ENCODE measurements at regions not wholly inside any gene's neighbourhood (a gene's known extent, or its start where the extent isn't known, plus 50 kb on each side); places are given as distances from the start of the nearest gene placed in this dataset.

DNA sequence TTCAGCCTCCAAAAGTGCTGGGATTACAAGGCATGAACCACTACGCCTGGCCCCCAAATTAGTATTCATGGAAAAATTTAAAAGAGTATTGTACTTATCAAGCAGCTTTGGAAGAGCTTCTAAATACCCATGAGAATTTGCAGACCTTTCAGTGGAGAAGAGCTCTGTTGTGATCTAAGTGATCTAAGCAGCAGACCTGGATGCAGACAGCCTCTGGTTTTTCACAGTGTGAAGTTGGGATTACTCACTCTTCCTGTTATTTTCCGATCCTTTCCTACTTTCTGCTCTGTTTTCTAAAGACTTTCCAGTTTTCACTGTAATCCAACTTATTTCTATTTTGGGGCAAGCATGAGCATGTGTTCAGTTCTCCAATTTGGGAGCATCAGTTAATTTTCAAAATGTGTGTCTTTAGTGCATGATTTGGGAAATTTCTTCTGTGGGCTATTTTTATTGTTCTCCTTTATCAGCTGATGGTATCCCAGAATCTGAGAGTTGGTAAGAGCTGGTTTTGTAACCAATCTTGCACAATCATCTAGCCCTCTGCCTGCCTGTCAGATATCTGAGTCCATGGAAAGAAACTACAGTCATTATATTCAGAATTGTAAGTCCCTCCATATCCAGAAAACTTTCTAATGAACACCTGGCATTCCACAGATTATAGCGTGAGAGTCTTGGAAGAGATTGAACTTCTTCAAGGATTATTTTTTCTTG lies 207.7 kb upstream of the DTNBP1 start:
- TF ChIP-seq, protein P1, sequence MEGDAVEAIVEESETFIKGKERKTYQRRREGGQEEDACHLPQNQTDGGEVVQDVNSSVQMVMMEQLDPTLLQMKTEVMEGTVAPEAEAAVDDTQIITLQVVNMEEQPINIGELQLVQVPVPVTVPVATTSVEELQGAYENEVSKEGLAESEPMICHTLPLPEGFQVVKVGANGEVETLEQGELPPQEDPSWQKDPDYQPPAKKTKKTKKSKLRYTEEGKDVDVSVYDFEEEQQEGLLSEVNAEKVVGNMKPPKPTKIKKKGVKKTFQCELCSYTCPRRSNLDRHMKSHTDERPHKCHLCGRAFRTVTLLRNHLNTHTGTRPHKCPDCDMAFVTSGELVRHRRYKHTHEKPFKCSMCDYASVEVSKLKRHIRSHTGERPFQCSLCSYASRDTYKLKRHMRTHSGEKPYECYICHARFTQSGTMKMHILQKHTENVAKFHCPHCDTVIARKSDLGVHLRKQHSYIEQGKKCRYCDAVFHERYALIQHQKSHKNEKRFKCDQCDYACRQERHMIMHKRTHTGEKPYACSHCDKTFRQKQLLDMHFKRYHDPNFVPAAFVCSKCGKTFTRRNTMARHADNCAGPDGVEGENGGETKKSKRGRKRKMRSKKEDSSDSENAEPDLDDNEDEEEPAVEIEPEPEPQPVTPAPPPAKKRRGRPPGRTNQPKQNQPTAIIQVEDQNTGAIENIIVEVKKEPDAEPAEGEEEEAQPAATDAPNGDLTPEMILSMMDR (IDR thresholded peaks at IDR 0.05), result no peak
- TF ChIP-seq POLR2A (IDR thresholded peaks at IDR 0.05), result no peak

All from body of pancreas (tissue), 4 donors.